HG03378 (cell line): ENCODE measurements at regions not wholly inside any gene's neighbourhood (a gene's known extent, or its start where the extent isn't known, plus 50 kb on each side); places are given as distances from the start of the nearest gene placed in this dataset.
"Not testable (repeated sequence)": the region's sequence is repeated elsewhere in the genome, so short reads cannot be mapped to it uniquely, and the experiment has no call there.

Source experiments
- ATAC-seq: cut with Tn5 transposase; IDR thresholded peaks from one replicate; pipeline ENCODE4 v1.9.1; 2021; ENCODE audit warnings: mild to moderate bottlenecking, moderate library complexity; ENCODE audit not compliant: unreplicated experiment

DNA sequence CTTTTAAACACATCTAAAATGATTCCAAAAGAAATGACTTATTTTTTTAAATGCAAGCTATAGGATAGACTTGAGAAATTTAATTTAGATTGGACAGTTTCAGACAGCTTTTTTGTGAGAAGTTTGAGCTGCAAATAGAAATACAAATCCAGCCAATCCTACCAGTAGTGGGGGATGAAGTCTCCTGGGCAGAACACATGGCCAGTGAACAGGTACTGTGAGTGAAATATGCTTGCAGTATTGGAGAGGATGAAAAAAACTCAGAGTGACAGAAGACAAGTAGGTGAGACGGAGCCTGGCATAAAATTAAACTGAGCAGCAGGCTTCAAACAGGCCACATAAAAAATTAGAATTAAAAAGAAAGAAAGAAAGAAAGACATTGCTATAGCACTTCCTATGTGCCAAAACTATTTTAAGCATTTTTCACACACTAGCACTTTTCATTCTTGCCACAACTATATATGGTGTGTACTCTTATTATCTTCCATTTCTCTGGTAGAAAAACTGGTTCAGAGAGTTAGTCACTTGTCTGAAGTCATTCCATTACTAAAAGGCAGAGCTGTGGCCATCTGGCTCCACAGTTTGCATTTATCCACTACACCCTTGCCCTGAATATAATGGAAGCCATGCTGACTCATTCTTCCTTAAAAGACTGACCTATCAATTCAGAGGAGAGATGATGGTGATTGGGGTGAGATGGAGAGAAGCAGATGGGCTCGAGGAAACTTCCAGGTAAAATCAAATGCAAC, 310.2 kb upstream of the CTNND2 start:
- no peak for ATAC-seq

DNA sequence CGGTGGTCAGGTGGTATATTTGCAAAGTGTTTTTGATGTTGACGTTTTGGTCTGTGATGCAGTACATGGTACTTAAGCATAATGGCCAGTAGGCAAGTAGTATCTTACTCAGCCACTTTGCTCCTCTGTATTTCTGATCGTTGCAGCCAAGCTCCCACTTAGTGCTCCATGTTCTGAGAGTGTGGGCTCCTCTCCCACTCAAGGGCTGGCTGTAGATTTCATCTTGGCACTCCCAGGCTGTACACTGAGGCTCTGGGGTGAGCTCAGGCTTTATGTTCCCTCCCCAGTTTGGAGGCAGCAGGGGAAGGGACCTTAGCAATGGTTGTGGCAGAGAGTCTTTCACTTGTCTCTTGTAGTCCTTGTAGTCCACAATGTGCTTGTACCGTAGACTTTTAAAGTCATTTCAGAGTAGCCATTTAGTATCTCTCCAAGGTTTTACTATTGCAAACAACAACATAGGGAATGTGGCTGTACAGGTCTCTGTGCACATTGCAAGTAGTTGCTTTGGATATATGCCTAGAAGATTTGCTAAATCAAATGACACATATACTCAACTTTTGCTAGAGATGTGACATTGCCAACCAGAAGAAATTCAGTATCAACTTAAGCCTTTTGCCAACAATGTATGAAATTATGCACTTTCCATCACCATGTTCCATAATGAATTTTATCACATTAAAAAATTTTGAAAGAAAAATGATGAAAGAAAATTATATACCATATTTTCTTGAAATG, 304.3 kb upstream of the CTNND2 start:
- no peak for ATAC-seq

DNA sequence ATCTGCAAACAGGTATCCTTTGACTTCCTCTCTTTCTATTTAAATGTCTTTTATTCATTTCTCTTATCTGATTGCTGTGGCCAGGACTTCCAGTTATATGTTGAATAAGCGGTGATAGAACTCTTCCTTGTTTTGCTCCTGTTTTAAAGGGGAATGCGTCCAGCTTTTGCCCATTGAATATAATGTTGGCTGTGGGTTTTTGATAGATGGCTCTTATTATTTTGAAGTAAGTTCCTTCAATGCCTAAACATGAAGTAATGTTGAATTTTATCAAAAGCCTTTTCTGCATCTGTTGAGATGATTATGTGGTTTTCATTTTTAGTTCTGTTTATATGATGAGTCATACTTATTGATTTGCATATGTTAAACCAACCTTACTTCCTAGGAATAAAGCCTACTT, 300.5 kb upstream of the CTNND2 start:
- no peak for ATAC-seq

DNA sequence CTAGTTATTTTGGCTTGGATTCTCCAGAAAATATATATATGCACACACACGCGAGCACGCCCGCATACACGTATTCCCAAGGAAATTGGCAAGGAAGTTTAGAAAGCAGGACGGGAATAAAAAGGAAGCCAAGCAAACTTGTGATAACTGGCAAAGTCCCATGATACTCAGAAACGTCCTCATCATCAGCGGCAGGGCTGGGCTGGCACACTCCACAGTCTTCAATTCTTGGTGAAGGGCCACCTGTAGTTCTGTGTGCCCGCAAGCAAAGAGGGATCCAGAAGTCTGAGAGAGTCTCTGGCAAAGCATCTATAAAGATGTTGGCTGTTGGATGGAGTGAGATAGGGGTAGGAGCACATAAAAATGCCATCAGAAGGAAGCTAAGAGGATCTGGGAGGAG, 289.3 kb upstream of the CTNND2 start:
- no peak for ATAC-seq

DNA sequence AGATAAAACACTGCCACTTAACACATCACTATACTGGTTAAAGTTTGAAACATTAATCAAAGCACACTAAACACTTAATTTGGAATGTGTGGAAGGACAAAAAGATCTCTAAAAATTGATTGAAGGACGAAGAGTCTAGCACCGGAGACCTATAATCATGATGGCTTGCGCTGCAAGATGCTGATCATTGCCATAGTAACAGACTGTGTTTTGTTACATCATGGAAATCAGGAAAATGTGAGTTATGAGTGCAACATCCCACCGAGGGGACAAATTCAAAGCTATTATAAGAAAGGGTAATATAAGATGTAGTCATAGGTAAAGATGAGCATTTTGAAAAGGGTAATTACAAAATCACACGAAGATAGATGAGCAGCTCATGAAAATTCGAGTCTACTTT, 278.8 kb upstream of the CTNND2 start:
- ATAC-seq, result no peak

DNA sequence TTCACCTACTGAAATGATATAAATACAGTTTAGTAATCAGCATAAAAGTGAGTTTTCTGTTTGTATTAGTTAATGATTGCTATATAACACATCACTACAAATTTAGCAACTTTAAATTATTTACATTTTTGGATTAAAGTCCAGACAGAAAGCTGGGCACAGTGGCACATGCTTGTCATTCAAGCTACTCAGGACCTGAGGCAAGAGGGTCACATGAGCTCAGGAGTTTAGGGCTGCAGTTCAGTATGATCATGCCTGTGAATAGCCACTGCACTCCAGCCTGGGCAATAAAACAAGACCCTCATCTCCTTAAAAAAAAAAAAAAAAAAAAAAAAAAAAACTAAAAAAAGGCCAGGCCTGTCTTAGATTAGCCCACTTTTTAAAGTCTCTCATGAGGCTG, 273.6 kb upstream of the CTNND2 start:
- ATAC-seq, result no peak

DNA sequence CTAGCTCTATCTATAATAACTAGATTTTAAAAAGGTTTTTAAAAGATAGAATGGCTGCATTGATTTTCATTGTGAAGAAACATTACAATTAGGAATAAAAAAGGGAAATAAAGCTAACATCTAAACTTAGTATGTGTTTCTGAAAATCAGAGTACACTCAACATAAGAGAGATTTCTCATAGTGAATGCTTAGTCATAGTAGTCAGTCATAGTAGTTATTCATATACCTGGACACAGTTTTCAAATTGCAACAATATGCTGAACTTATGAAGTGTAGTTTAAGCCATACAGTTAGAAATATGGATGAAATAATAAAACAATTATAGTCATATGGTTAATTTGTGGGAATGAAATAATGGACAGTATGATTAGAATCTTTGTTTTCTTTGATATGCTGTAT, 273.0 kb upstream of the CTNND2 start:
- no peak for ATAC-seq

DNA sequence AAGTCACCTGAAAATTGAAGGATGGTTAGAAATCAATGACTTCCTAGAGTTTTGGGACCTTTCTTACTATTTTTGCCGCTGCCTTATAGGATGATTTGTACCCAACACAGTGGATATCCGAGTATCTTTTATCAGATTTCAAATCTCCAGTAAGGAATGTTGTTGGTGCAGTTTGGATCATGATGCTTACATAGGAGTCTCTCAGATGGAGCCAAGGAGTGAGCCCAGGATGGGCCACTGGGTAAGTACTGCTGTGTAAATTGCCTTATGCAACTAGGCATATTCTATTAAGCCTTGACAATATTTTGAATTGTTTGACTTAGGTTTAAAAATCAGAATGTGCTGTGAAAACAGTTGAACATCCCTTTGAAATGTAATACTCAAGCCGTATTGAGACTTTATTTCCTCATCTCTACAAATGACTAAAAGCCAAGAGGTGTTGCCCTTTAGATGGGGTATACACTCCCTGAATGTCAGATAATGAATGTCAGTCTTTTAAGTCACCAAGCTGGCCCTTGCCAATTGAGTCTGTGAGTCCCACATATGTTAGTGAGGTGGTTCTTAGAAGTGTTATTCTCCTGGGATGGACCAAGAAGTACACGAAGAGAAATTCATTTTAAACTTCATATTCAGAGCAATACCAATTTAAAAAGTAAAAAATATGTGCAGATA, 271.8 kb upstream of the CTNND2 start:
- ATAC-seq, result no peak

DNA sequence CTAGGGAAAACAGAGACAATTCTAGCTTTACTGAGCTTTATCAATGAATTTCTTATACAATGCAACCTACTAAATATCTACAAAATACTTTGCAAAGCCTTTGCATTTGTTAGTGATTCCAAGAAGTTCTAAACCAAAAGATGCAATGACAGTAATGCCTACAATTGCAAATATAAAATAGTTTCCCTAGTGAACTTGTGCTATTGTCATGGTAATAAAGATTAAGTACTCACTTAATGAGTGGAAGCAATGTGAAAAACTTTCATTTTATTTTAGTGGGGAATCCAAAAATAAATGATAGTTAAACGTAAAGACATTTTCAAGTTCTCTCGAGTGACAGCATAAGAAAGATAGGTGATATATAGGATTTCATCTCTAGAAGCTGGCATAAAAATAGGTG, 270.5 kb upstream of the CTNND2 start:
- ATAC-seq, result no peak

DNA sequence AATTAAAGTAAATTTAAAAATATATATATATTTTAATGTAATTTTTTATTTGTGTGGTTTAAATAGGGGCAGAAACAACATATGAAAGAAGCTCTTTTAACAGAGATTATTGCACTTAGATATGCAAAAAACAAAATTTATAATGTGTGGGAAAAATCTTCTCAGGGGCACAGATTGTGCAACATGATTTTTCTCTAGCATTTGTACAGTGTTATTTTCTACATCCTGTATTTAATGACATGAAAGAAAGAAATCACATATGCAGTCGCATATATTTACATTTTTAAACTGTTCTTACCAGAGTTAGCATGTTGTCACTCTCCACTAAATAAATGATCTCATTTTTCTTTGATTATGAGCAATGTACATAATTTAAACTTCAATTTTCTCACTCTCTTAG, 265.3 kb upstream of the CTNND2 start:
- ATAC-seq, result no peak

DNA sequence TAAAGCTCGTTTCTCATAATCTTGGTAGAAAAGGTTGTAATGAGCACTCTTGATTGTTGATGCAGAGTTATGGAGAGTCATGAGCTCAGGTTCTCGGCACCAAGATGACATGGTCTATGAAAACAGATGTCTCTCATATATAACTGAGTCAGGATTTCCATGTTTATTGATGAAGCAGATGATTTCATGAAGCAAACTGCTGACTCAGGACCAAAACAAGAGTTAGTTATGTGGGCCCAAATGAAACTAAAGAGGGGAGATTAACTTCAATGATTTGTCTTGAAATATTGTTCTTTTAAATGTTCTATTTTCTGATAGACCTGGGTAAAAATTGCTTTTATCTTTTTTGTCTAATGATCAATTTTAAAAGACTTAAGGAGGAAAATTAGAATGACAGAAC, 258.6 kb upstream of the CTNND2 start:
- no peak for ATAC-seq

DNA sequence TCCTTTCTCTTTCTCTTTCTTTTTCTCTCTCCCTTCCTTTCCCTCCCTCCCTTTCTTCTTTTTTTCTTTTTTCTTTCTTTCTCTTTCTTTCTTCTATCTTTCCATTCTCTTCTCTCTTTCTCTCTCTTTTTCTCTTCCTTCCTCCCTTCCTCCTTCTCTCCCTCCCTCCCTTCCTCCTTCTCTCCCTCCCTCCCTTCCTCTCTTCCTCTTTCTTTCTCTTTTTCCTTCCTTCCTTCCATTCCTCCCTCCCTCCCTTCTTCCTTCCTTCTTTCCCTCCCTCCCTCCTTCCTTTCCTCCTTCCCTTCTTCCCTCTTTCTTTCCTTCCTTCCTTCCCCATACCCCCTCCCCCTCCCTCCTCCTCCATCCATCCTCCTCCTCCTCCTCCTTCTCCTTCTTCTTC, 243.3 kb upstream of the CTNND2 start:
- ATAC-seq, result no peak

DNA sequence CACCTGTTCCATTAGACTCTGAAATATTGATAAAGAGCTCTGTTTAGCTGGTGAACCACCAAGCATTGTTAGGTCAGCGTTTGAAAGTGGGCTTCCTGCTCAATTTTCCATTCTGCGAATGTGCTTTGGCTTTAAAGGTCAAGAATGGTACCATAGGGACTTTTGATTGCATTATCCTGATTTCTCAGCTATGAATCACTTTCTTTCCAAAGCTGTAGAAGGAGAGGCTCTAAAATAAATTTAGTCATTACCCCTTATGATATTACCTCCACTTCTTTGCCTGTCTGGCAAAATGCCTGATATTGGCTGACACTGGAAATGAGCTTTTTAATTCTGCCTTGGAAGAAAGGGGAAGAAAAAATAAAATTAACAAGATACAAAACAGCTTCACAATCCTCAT, 237.2 kb upstream of the CTNND2 start:
- no peak for ATAC-seq

DNA sequence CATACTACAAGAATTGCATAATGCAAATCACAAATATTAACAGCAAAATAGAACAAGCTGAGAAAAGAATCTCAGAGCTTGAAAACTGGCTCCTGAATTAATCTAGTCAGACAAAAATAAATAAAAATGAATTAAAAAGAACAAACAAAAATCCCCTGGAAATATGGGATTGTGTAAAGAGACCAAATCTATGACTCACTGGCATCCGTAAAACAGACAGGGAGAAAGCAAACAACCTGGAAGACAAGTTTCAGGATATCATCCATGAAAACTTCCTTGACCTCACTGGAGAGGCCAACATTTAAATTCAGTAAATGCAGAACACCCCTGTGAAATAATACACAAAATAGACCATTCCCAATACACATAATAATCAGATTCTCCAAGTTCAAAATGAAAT, 229.3 kb upstream of the CTNND2 start:
- ATAC-seq, result no peak

DNA sequence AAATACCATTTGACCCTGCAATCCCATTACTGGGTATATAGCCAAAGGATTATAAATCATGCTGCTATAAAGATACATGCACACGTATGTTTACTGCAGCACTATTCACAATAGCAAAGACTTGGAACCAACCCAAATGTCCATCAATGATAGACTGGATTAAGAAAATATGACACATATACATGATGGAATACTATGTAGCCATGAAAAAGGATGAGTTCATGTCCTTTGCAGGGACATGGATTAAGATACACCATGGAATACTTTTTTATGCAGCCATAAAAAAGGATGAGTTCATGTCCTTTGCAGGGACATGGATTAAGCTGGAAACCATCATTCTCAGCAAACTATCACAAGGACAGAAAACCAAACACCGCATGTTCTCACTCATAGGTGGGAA, 226.8 kb upstream of the CTNND2 start:
- ATAC-seq, result not testable (repeated sequence)

DNA sequence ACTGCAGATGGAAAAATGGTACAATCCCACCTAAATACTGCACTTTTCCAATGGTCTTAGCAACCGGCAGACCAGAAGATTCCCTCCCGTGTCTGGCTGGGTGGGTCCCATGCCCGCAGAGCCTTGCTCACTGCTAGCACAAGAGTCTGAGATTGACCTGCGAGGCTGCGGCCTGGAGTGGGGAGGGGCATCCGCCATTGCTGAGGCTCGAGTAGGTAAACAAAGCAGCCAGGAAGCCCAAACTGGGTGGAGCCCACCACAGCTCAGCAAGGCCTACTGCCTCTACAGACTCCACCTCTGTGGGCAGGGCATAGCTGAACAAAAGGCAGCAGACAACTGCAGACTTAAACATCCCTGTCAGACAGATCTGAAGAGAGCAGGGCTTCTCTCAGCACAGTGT, 221.6 kb upstream of the CTNND2 start:
- ATAC-seq, result no peak

DNA sequence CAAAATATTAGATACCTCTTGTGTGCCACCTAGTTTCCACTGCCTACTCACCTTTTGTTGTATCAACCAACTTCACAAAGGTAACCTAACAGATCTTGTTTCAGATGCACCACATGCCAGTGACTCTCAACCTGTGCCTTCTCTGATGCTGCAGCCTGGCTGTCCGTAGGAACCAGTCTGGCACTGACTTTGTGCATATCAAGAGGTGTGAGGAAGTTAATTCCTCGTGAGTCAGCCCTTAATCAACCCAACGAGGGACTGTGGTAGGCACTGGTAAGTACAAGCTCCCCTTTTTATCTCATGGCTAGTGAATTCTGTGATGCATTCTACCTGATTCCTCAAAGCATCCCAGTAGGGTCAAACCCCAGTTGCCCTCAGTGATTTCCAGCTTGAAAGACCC, 215.4 kb upstream of the CTNND2 start:
- no peak for ATAC-seq

DNA sequence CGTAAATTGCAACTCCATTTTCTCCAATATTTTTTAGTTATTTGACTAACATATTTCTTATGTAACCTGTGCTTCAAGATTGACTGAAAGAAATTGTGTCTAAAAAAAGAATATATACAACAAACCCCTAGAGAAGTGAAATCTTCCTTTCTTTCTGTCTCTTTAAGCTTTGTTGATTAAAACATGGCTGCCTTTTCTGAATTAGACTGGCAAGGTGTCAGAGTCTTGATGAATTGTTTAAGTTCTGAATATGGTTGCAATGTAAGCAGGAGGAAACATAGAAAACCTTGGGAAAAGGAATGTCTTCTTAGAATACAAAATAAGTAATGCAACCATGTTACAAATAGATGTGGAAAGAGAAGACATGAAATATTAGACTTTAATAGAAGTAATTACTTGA, 209.8 kb upstream of the CTNND2 start:
- ATAC-seq, result no peak

DNA sequence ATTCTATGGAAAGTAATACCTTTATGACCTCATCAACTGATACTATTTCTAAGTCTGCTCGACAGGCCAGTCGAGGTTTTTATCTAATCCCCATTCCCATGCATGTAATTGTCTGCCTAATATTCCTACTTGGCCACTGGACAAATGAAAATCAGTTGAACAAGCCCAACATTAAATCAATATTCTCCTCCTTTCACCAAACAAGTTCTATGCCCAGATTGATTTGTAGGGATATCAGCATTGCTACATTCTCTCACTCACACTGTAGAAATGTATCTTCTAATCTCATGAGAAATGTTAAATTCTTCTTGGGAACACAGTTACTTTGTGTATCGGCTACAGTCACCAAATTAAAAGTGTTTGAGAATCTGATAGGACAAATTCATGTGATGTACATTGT, 208.8 kb upstream of the CTNND2 start:
- no peak for ATAC-seq

DNA sequence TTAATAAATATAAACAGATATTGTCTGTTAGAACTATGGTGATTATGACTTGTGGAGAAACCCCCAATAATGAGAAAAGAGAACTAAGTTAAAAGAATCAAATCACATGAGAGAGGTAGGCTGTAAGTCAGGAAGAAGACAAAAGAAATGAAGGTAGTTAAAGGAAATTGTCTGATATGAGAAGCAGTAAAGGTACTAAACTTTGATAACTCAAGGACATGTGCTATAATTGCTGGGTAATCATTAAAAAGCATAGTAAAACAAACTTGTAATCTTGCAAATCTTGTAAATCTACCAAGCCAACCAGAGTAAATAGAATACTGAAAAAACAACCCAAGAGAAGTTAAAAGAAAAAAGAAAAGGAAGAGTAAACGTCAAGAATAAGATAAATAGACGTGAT, 207.0 kb upstream of the CTNND2 start:
- no peak for ATAC-seq

DNA sequence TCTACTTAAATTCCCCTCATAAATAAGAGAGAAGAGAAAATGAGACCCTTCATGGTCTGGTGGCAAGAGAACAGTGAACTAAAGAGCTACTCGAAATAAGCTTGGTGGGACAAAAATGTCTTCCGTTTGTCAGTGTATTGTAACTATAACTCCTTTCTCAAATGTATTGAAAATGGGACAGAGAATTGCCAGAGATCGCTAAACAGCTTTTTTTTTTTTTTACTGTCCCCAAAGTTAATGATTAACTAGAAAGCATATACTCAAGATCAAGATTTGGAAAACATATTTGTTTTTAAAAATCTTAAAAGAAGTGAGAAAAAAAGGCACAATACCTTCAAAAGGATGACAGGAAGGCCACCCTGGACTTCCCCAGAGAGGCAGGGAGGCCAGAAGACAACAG, 206.4 kb upstream of the CTNND2 start:
- ATAC-seq, result no peak

DNA sequence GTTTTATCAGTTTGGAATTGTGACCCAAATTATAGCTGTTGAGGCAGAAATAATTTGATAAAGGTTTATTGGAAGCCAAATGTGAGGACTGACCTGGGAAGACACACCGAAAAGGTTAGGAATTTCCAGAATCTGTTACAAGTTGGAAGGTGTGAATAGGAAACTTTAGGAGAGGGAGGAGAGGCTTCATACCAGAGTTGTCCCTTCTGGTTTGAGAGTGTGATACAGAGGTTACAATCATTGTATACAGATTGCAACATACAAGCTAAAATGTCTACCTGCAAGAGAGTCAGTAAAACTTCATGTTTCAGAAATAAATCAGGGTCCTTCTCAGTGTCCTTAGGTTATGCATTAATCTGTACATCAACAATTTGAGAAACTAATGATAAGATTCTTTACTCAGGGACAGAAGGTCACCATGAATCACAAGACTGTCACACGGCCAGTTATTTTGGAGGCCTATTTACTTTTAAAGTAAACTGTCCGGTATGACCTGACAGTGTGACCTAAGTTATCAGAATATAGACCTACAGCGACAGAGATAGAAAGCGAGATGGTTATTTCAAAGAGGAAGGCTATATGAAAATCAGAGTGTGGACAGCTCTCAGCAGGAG, 204.9 kb upstream of the CTNND2 start:
- no peak for ATAC-seq
